CD4-positive, alpha-beta memory T cell (primary cell): ENCODE measurements at regions not wholly inside any gene's neighbourhood (a gene's known extent, or its start where the extent isn't known, plus 50 kb on each side); places are given as distances from the start of the nearest gene placed in this dataset.
"Not testable (repeated sequence)": the region's sequence is repeated elsewhere in the genome, so short reads cannot be mapped to it uniquely, and the experiment has no call there.

Experiments used
- CTCF ChIA-PET: fragments of 350-600 bp; sonication (Branson Sonifier 250); formaldehyde crosslinking; loops from one replicate; lab custom pipeline; 2021; ENCODE audit warnings: inconsistent platforms; ENCODE audit not compliant: partially characterized antibody; lab: Charles Lee
- POLR2A ChIA-PET: fragments of 350-600 bp; sonication (Branson Sonifier 250); formaldehyde crosslinking; loops from one replicate; lab custom pipeline; 2021; ENCODE audit not compliant: partially characterized antibody; lab: Charles Lee
- DNase-seq, 5 donors: peaks; one replicate each; pipeline versions ENCODE4 v3.0.0 to v3.0.0-alpha.2; 2020 to 2022; ENCODE audit warnings: mixed read lengths in 1 of 5
- H3K27ac ChIP-seq: one replicate; pipeline ENCODE4 v1.7.0; 2013; ENCODE audit warnings: low read depth, low read length
- H3K27me3 ChIP-seq: 2 replicates; pipeline ENCODE4 v1.7.0; 2013; ENCODE audit warnings: mild to moderate bottlenecking, low read length, moderate library complexity; ENCODE audit not compliant: insufficient read depth
- H3K36me3 ChIP-seq: 2 replicates; pipeline ENCODE4 v1.7.0; 2013; ENCODE audit warnings: mild to moderate bottlenecking, low read length, moderate library complexity; ENCODE audit not compliant: insufficient read depth
- H3K4me1 ChIP-seq: 2 replicates; pipeline ENCODE4 v1.7.0; 2013; ENCODE audit warnings: mild to moderate bottlenecking, low read length, moderate library complexity; ENCODE audit not compliant: insufficient read depth
- H3K4me3 ChIP-seq, 2 donors: one replicate each; pipeline ENCODE4 v1.7.0; 2013; ENCODE audit warnings: low read length in 2 of 2, mild to moderate bottlenecking in 1 of 2
- H3K9me3 ChIP-seq, 2 donors: one replicate each; pipeline ENCODE4 v1.7.0; 2013; ENCODE audit warnings: low read length in 2 of 2, control low read depth in 1 of 2; ENCODE audit not compliant: control insufficient read depth in 1 of 2
- H3K27ac Mint-ChIP-seq, 7 donors: one replicate each; pipeline ENCODE4 v1.8.0; 2020 to 2021; ENCODE audit warnings: mixed read lengths in 7 of 7, mild to moderate bottlenecking in 6 of 7, inconsistent platforms in 3 of 7, moderate library complexity in 3 of 7
- H3K27me3 Mint-ChIP-seq, 2 donors: one replicate each; pipeline ENCODE4 v1.8.0; 2020 to 2021; ENCODE audit warnings: mixed read lengths in 2 of 2
- H3K36me3 Mint-ChIP-seq, 2 donors: one replicate each; pipeline ENCODE4 v1.8.0; 2020 to 2021; ENCODE audit warnings: mixed read lengths in 2 of 2, inconsistent platforms in 1 of 2, mild to moderate bottlenecking in 1 of 2
- H3K4me1 Mint-ChIP-seq, 4 donors: one replicate each; pipeline ENCODE4 v1.8.0; 2020 to 2021; ENCODE audit warnings: mixed read lengths in 4 of 4, mild to moderate bottlenecking in 1 of 4
- H3K4me3 Mint-ChIP-seq, 8 donors: one replicate each; pipeline ENCODE4 v1.8.0; 2020 to 2021; ENCODE audit warnings: mixed read lengths in 8 of 8, mild to moderate bottlenecking in 7 of 8, moderate library complexity in 6 of 8, inconsistent platforms in 3 of 8
- H3K9me3 Mint-ChIP-seq, 8 donors: one replicate each; pipeline ENCODE4 v1.8.0; 2020 to 2021; ENCODE audit warnings: mixed read lengths in 8 of 8, mild to moderate bottlenecking in 5 of 8, inconsistent platforms in 3 of 8, moderate library complexity in 1 of 8
- intact Hi-C: fragments of 100-400 bp; cut with micrococcal nuclease; formaldehyde crosslinking; loops from one replicate; pipeline ENCODE4 v1.15.1; 2023

GRCh38 chr14:105920151-105920700, 393.8 kb downstream of the TMEM121 start:
- H3K4me3 ChIP-seq, H3K9me3 ChIP-seq, H3K27me3 Mint-ChIP-seq, H3K36me3 Mint-ChIP-seq, CTCF ChIA-PET, H3K36me3 ChIP-seq, H3K4me1 ChIP-seq, H3K4me3 Mint-ChIP-seq, POLR2A ChIA-PET, H3K27ac Mint-ChIP-seq, intact Hi-C loops, H3K27me3 ChIP-seq, H3K27ac ChIP-seq, H3K4me1 Mint-ChIP-seq: not testable (repeated sequence)
- H3K9me3 Mint-ChIP-seq, result peaks cover 0 to 34% (median 13%) of the 10 kb centered on the region in 8 donors
- peak in 1 of 5 donors; percentile 33 for DNase-seq

GRCh38 chr14:105920803-105921755, 394.7 kb downstream of the TMEM121 start:
- DNase-seq, result peak in 1 of 5 donors; percentile 7
- H3K36me3 Mint-ChIP-seq, intact Hi-C loops, H3K4me1 Mint-ChIP-seq, POLR2A ChIA-PET, H3K27me3 Mint-ChIP-seq, H3K9me3 ChIP-seq, CTCF ChIA-PET, H3K27ac Mint-ChIP-seq, H3K4me1 ChIP-seq, H3K27ac ChIP-seq, H3K27me3 ChIP-seq, H3K4me3 Mint-ChIP-seq, H3K36me3 ChIP-seq, H3K4me3 ChIP-seq: not testable (repeated sequence)
- H3K9me3 Mint-ChIP-seq, result peaks cover 0 to 26% (median 6%) of the 10 kb centered on the region in 8 donors

GRCh38 chr14:105921781-105922180, 395.4 kb downstream of the TMEM121 start:
- intact Hi-C loops, POLR2A ChIA-PET, H3K27me3 ChIP-seq, H3K4me1 Mint-ChIP-seq, H3K27ac ChIP-seq, H3K4me3 ChIP-seq, H3K27ac Mint-ChIP-seq, H3K36me3 ChIP-seq, CTCF ChIA-PET, H3K27me3 Mint-ChIP-seq, H3K4me1 ChIP-seq, H3K9me3 ChIP-seq, H3K36me3 Mint-ChIP-seq, DNase-seq, H3K4me3 Mint-ChIP-seq: not testable (repeated sequence)
- peaks cover 0 to 19% (median 5%) of the 10 kb centered on the region in 8 donors for H3K9me3 Mint-ChIP-seq

- CTCF ChIA-PET, H3K27ac ChIP-seq, POLR2A ChIA-PET, H3K27ac Mint-ChIP-seq, H3K36me3 ChIP-seq, H3K4me3 Mint-ChIP-seq, H3K9me3 ChIP-seq, H3K36me3 Mint-ChIP-seq, intact Hi-C loops, H3K4me1 Mint-ChIP-seq, H3K27me3 Mint-ChIP-seq, H3K27me3 ChIP-seq, H3K4me1 ChIP-seq, H3K4me3 ChIP-seq: not testable (repeated sequence)
- peak in 1 of 5 donors; percentile 7 for DNase-seq
- peaks cover 0 to 17% (median 5%) of the 10 kb centered on the region in 8 donors for H3K9me3 Mint-ChIP-seq
Measured at GRCh38 chr14:105923520-105924191, 397.3 kb downstream of the TMEM121 start.

GRCh38 chr14:105924951-105925591, 398.7 kb downstream of the TMEM121 start:
- Histone ChIP-seq H3K4me1 (no peaks in the 10 kb centered on the region), H3K27me3 (no peaks in the 10 kb centered on the region), H3K4me3 (no peak overlapping the region), H3K27ac (no peak overlapping the region), H3K9me3 (no peaks in the 10 kb centered on the region), H3K36me3 (no peaks in the 10 kb centered on the region)
- peaks cover 4 to 9% of the 10 kb centered on the region in 2 donors for H3K27me3 Mint-ChIP-seq
- no peak overlapping the region for H3K27ac Mint-ChIP-seq
- POLR2A ChIA-PET, result no interaction called here
- H3K4me1 Mint-ChIP-seq, result no peaks in the 10 kb centered on the region
- H3K9me3 Mint-ChIP-seq, result peaks cover 0 to 17% (median 5%) of the 10 kb centered on the region in 8 donors
- DNase-seq, result peak in 1 of 5 donors; percentile 3
- H3K4me3 Mint-ChIP-seq, result no peak overlapping the region
- no peaks in the 10 kb centered on the region for H3K36me3 Mint-ChIP-seq
- intact Hi-C loops, result no loop called here
- CTCF ChIA-PET, result no interaction called here

GRCh38 chr14:105925615-105926372, 399.4 kb downstream of the TMEM121 start:
- no peak overlapping the region for H3K4me3 ChIP-seq
- no peaks in the 10 kb centered on the region for H3K9me3 ChIP-seq
- no peak overlapping the region for H3K27ac Mint-ChIP-seq
- H3K36me3 Mint-ChIP-seq, result no peaks in the 10 kb centered on the region
- intact Hi-C loops, result no loop called here
- no peaks in the 10 kb centered on the region for H3K4me1 ChIP-seq
- POLR2A ChIA-PET, result no interaction called here
- no peak overlapping the region for H3K27ac ChIP-seq
- no peaks in the 10 kb centered on the region for H3K4me1 Mint-ChIP-seq
- CTCF ChIA-PET, result no interaction called here
- H3K27me3 ChIP-seq, result no peaks in the 10 kb centered on the region
- no peaks in the 10 kb centered on the region for H3K36me3 ChIP-seq
- no peak overlapping the region for H3K4me3 Mint-ChIP-seq
- DNase-seq, result peak in 1 of 5 donors; percentile 36
- peaks cover 8% of the 10 kb centered on the region in 2 donors for H3K27me3 Mint-ChIP-seq
- H3K9me3 Mint-ChIP-seq, result peaks cover 0 to 17% (median 5%) of the 10 kb centered on the region in 8 donors
